Progenitor cell of endocrine pancreas (in vitro differentiated cells): ENCODE measurements at regions not wholly inside any gene's neighbourhood (a gene's known extent, or its start where the extent isn't known, plus 50 kb on each side); places are given as distances from the start of the nearest gene placed in this dataset.

Source experiments
- DNase-seq: peaks from one replicate; pipeline ENCODE4 v3.0.0; 2021; ENCODE audit warnings: low spot score; ENCODE audit not compliant: unreplicated experiment
- H3K27ac Mint-ChIP-seq: 2 replicates; pipeline ENCODE4 v1.8.0; 2021; ENCODE audit warnings: mild to moderate bottlenecking, moderate library complexity, mixed read lengths
- H3K27me3 Mint-ChIP-seq: 2 replicates; pipeline ENCODE4 v1.8.0; 2021; ENCODE audit warnings: mixed read lengths
- H3K36me3 Mint-ChIP-seq: 2 replicates; pipeline ENCODE4 v1.8.0; 2022; ENCODE audit warnings: mixed read lengths; ENCODE audit not compliant: insufficient read depth
- H3K4me1 Mint-ChIP-seq: 2 replicates; pipeline ENCODE4 v1.8.0; 2021; ENCODE audit warnings: low read depth, mixed read lengths
- H3K4me3 Mint-ChIP-seq: 2 replicates; pipeline ENCODE4 v1.8.0; 2021; ENCODE audit warnings: low read depth, mild to moderate bottlenecking, moderate library complexity, mixed read lengths
- H3K9me3 Mint-ChIP-seq: 2 replicates; pipeline ENCODE4 v1.8.0; 2021; ENCODE audit warnings: low read depth, mixed read lengths
- TF ChIP-seq, protein P1 (sequence below): fragments of 200-600 bp; sonication (generic); IDR thresholded peaks from one replicate; pipeline ENCODE4 v1.5.0; 2021; ENCODE audit warnings: antibody characterized with exemption, mild to moderate bottlenecking; ENCODE audit not compliant: unreplicated experiment

DNA sequence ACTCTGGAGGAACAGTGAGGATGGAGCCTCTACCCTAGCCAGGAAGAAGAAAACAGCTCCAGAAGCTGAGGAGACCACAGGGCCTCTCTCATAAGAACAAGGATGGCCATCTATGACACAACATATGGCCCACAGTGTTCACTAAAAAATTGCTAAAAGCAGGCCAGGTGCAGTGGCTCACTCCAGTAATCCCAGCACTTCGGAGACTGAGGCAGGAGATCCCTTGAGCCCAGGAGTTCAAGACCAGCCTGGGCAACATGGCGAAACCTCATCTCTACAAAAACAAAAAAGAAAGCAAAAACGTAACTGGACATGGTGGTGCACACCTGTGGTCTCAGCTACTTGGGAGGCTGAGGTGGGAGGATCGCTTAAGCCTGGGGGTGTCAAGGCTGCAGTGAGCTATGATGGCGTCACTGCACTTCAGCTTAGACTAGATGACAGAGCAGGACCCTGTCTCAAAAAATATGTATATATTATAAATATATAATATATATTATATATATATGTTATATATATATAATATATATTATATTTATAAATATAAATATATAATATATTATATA, 103.1 kb downstream of the TOMM20 start:
- TF ChIP-seq, protein P1, sequence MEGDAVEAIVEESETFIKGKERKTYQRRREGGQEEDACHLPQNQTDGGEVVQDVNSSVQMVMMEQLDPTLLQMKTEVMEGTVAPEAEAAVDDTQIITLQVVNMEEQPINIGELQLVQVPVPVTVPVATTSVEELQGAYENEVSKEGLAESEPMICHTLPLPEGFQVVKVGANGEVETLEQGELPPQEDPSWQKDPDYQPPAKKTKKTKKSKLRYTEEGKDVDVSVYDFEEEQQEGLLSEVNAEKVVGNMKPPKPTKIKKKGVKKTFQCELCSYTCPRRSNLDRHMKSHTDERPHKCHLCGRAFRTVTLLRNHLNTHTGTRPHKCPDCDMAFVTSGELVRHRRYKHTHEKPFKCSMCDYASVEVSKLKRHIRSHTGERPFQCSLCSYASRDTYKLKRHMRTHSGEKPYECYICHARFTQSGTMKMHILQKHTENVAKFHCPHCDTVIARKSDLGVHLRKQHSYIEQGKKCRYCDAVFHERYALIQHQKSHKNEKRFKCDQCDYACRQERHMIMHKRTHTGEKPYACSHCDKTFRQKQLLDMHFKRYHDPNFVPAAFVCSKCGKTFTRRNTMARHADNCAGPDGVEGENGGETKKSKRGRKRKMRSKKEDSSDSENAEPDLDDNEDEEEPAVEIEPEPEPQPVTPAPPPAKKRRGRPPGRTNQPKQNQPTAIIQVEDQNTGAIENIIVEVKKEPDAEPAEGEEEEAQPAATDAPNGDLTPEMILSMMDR, result no peak
- H3K4me3 Mint-ChIP-seq, result no peak overlapping the region
- peaks cover 8% of the 10 kb centered on the region for H3K9me3 Mint-ChIP-seq
- H3K27ac Mint-ChIP-seq, result no peak overlapping the region
- H3K36me3 Mint-ChIP-seq, result no peaks in the 10 kb centered on the region
- no peak for DNase-seq
- peaks cover 24% of the 10 kb centered on the region for H3K4me1 Mint-ChIP-seq
- H3K27me3 Mint-ChIP-seq, result no peaks in the 10 kb centered on the region

DNA sequence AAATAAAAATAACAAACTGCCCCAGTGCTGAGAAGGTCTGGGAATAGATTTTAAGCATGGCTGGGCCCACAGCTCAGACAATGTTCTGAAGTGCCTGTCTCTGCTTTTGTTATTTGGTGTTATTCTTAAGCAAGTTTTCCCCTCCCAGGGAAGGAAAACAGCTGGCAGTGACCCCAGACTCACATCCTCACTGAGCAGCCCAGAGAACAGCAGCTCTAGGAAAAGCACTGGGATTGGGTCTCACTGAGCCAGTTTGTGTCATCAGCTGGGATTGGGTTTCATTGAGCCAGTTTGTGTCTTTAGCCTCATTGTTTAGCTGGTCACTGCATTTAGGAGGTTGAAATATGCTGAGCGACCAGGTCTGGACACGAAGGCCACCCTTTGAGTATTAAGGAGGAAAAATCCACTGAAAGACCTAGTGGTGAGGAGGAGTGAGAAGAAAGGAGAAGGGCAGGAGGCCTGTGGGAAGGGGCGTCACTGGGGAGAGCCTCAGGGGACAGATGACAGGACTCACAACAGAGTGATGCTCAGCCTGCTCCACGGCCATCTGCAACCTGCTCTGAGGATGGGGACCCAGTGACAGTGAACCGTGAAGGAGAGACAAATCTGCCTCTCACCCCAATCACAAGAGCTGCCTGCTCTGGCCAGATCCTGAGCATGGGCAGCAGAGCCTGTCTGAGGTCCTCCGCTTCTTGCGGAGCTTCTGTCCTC, 103.8 kb downstream of the TOMM20 start:
- no peak for DNase-seq
- Mint-ChIP-seq H3K4me3 (no peak overlapping the region), H3K9me3 (peaks cover 8% of the 10 kb centered on the region), H3K4me1 (peaks cover 24% of the 10 kb centered on the region), H3K27ac (no peak overlapping the region), H3K27me3 (no peaks in the 10 kb centered on the region), H3K36me3 (no peaks in the 10 kb centered on the region)
- TF ChIP-seq, protein P1, result no peak

DNA sequence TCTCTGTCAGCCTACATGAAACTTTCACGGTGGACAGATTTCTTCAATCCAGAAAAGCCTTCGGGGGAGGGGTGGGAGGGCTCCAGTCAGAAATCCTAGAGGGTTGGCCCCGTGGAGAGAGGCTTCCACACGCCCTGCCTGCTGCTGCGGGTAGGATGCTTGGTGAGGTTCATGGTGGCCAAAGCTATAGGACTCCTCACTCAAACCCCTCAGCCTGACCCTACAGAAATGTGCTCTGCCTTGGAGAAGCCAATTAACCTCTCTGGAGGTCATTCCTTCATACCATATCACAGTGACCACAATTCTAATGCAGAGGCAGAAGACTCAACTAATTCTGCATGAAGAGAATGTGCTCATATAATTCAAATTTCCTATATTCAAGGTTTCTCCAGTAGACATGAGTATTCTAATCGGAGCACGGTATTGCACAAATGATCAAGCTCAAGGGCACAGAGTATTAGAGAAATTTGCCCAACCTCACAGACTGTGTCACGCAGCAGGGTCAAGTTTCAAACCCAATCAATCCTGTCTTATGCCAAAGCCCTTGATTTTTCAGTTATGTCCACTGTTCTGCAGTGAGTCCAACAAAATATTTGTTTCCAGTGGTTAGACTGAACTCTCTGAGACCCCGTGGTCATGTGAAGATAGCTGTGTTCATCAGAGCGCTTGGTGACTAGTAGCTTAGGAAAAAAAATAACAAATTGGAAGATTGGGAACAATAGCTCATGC, 104.8 kb downstream of the TOMM20 start:
- DNase-seq, result no peak
- H3K27me3 Mint-ChIP-seq, result no peaks in the 10 kb centered on the region
- no peak overlapping the region for H3K27ac Mint-ChIP-seq
- TF ChIP-seq, protein P1, result no peak
- H3K9me3 Mint-ChIP-seq, result peaks cover 8% of the 10 kb centered on the region
- H3K4me1 Mint-ChIP-seq, result peaks cover 24% of the 10 kb centered on the region
- H3K36me3 Mint-ChIP-seq, result no peaks in the 10 kb centered on the region
- no peak overlapping the region for H3K4me3 Mint-ChIP-seq

DNA sequence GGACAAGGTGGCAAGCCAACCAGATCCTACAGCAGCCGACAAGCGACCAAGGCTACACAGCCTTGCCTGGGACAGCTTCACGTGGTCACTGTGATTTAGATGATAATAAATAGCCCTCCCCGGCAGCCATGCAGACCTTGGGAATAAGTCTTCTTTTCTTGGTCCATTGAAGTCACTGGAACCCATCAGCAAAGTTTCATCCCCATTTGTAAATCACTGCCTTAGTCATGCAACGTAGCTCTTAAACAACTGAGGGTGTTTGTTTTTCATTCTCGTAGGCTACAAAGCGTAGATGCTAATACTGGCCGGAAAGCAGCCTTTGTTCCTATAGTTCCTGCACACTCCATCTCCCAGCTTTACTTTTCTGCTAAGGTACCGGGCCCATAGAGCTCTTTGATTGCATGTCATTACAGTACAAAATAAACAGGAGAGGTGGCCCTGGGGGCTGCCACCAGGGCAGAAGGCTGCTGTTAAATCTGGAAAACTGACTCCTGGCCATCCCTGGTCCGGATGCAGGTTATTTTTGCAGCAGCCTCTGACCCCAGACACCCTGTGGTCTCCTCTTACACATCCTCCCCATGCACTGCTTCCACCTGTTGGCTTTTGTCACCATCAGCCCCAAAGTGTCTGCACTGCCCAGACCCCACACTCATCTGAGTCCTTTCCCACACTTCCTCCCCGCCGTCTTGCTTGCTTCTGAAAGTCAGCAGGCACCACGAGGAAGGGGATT, 105.5 kb downstream of the TOMM20 start:
- no peak for DNase-seq
- TF ChIP-seq, protein P1, result no peak
- H3K27ac Mint-ChIP-seq, result no peak overlapping the region
- no peaks in the 10 kb centered on the region for H3K27me3 Mint-ChIP-seq
- H3K9me3 Mint-ChIP-seq, result peaks cover 5% of the 10 kb centered on the region
- H3K36me3 Mint-ChIP-seq, result no peaks in the 10 kb centered on the region
- peaks cover 24% of the 10 kb centered on the region for H3K4me1 Mint-ChIP-seq
- H3K4me3 Mint-ChIP-seq, result no peak overlapping the region
